Testis (tissue), 2 donors: ENCODE measurements at regions not wholly inside any gene's neighbourhood (a gene's known extent, or its start where the extent isn't known, plus 50 kb on each side); places are given as distances from the start of the nearest gene placed in this dataset.

Experiments
- DNase-seq: peaks from one replicate; pipeline ENCODE4 v3.0.0-alpha.2; 2019
- H3K27ac ChIP-seq, 2 donors: fragments of 200-600 bp; sonication (generic); one replicate each; pipeline ENCODE4 v1.5.1; 2019
- H3K27me3 ChIP-seq: fragments of 200-600 bp; sonication (generic); one replicate; pipeline ENCODE4 v1.5.1; 2019
- H3K36me3 ChIP-seq: fragments of 200-600 bp; sonication (generic); one replicate; pipeline ENCODE4 v1.5.1; 2017; ENCODE audit warnings: low read depth; ENCODE audit errors: missing control alignments
- H3K4me1 ChIP-seq: fragments of 200-600 bp; sonication (generic); one replicate; pipeline ENCODE4 v1.5.1; 2019
- H3K4me3 ChIP-seq, 2 donors: fragments of 200-600 bp; sonication (generic); one replicate each; pipeline ENCODE4 v1.5.1; 2017 to 2019
- H3K9me3 ChIP-seq: fragments of 200-600 bp; sonication (generic); one replicate; pipeline ENCODE4 v1.5.1; 2017
- POLR2A ChIP-seq: fragments of 450-650 bp; IDR thresholded peaks from one replicate; pipeline ENCODE4 v1.6.1; 2017; ENCODE audit warnings: antibody characterized with exemption, mild to moderate bottlenecking, moderate library complexity
- WGBS, 2 donors: methylation state at CpG; one replicate each; pipeline ENCODE4 v1.1.5; 2018; 5-methylcytosine and 5-hydroxymethylcytosine counted together
- intact Hi-C: fragments of 100-400 bp; cut with DNase I; formaldehyde crosslinking; loops from one replicate; pipeline ENCODE4 v1.15.1; 2023; ENCODE audit warnings: low total_unique reads
- TF ChIP-seq, protein P1 (sequence below), 3 experiments: fragments of 450-650 bp in 2 of 3; fragments of 200-600 bp in 1 of 3; sonication (generic) in 1 of 3; IDR thresholded peaks; one replicate each; pipeline ENCODE4 v1.5.1; 2016 to 2019; ENCODE audit warnings: antibody characterized with exemption in 3 of 3, mild to moderate bottlenecking in 2 of 3, moderate library complexity in 1 of 3

DNA sequence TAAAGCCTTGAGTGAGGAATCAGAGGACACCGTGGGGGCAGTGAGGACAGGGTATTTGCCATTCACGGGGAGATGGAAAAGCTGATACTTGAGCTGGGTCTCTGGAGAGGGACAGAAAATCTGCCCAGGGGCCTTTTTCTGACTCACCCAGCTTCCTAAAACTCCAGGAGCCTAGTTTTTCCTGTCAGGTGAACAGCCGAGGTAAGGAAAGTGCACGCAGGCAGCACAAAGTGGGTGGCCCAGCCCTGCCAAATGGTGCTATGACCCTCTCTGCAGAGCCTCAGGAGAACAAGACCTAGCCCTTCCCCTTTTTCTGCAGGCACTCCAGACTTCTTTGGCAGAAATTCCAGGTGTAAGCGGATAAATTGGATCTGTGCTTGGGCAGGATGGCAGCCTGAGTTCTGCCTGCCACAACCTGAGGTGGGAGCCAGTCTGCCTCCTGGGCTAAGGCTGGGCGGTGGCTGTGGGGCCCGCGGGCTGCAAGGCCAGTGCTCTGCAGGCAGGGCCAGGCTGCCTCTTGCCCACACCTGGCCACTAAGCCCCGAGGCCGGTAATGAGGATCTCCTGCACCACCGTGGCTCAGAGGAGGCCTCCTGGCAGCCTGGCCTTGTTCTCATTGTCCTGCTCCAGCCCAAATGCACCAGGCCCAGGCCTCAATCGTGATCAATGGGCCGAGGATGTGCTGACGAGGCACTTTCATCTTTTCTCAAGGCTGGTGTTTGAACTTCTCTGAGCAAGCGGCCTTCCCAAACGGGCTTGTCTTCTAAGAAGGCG is 72.9 kb upstream of the LMO1 start:
- Histone ChIP-seq H3K27ac (no peak overlapping the region), H3K4me1 (no peaks in the 10 kb centered on the region), H3K4me3 (no peak overlapping the region), H3K9me3 (no peaks in the 10 kb centered on the region), H3K27me3 (no peaks in the 10 kb centered on the region), H3K36me3 (no peaks in the 10 kb centered on the region)
- no peak for DNase-seq
- WGBS, 2 donors: 84 to 92% methylated on average over 11 to 17 of the region's 17 CpGs
- TF ChIP-seq, protein P1, sequence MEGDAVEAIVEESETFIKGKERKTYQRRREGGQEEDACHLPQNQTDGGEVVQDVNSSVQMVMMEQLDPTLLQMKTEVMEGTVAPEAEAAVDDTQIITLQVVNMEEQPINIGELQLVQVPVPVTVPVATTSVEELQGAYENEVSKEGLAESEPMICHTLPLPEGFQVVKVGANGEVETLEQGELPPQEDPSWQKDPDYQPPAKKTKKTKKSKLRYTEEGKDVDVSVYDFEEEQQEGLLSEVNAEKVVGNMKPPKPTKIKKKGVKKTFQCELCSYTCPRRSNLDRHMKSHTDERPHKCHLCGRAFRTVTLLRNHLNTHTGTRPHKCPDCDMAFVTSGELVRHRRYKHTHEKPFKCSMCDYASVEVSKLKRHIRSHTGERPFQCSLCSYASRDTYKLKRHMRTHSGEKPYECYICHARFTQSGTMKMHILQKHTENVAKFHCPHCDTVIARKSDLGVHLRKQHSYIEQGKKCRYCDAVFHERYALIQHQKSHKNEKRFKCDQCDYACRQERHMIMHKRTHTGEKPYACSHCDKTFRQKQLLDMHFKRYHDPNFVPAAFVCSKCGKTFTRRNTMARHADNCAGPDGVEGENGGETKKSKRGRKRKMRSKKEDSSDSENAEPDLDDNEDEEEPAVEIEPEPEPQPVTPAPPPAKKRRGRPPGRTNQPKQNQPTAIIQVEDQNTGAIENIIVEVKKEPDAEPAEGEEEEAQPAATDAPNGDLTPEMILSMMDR (IDR thresholded peaks at IDR 0.05): no peak
- TF ChIP-seq POLR2A: no peak
- intact Hi-C loops: no loop called here

DNA sequence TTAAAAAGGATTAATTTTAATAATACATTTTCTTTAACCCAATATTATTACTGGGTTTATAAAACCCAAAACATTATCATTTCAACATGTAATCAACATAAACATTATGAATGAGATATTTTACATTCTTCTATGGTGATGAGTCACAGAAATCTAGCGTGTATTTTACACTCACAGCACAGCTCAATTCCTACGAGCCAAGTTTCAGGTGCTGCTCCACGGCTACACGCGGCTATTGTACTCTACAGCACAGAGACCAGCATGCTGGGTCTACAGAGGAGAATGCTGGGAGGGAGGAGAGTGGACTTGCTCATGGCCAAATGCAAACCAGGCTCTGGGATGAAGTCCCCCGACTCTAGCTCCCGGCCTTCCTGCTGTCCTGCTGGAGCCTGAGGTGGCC is 72.0 kb upstream of the LMO1 start:
- intact Hi-C loops: no loop called here
- no peaks in the 10 kb centered on the region for H3K27me3 ChIP-seq
- H3K4me3 ChIP-seq: no peak overlapping the region
- whole genome bisulfite sequencing, 2 donors: 90 to 95% methylated on average over 7 of the region's 7 CpGs
- no peaks in the 10 kb centered on the region for H3K9me3 ChIP-seq
- H3K27ac ChIP-seq: no peak overlapping the region
- H3K4me1 ChIP-seq: no peaks in the 10 kb centered on the region
- DNase-seq: no peak
- no peaks in the 10 kb centered on the region for H3K36me3 ChIP-seq
- TF ChIP-seq, protein P1 (IDR thresholded peaks at IDR 0.05): no peak
- no peak for TF ChIP-seq POLR2A

GRCh38 chr11:8335186-8335585 is 71.5 kb upstream of the LMO1 start:
- no peak for TF ChIP-seq POLR2A
- TF ChIP-seq, protein P1 (IDR thresholded peaks at IDR 0.05): no peak
- intact Hi-C loops: no loop called here

GRCh38 chr11:8333811-8334401 is 70.2 kb upstream of the LMO1 start:
- H3K4me1 ChIP-seq: peaks cover 3% of the 10 kb centered on the region
- no peak overlapping the region for H3K27ac ChIP-seq
- DNase-seq: no peak
- intact Hi-C loops: no loop called here
- H3K9me3 ChIP-seq: no peaks in the 10 kb centered on the region
- no peaks in the 10 kb centered on the region for H3K36me3 ChIP-seq
- 88 to 89% methylated on average over 5 to 7 of the region's 7 CpGs for WGBS, 2 donors
- no peaks in the 10 kb centered on the region for H3K27me3 ChIP-seq
- TF ChIP-seq, protein P1 (IDR thresholded peaks at IDR 0.05): no peak
- TF ChIP-seq POLR2A: no peak
- no peak overlapping the region for H3K4me3 ChIP-seq

More at GRCh38 chr11:8335186-8335585, 71.5 kb upstream of the LMO1 start:
- Histone ChIP-seq H3K4me3 (no peak overlapping the region), H3K27me3 (no peaks in the 10 kb centered on the region), H3K4me1 (peaks cover under 1% of the 10 kb centered on the region), H3K27ac (no peak overlapping the region), H3K36me3 (no peaks in the 10 kb centered on the region), H3K9me3 (no peaks in the 10 kb centered on the region)
- no peak for DNase-seq
- WGBS, 2 donors: 57 to 87% methylated on average over 3 to 8 of the region's 8 CpGs
